PC-9 (cell line): ENCODE measurements at regions not wholly inside any gene's neighbourhood (a gene's known extent, or its start where the extent isn't known, plus 50 kb on each side); places are given as distances from the start of the nearest gene placed in this dataset.

Experiments
- BruUV-seq: library from RNA; stranded (reverse); fragments of 400-500 nt; replicated peaks from 2 replicates; lab custom pipeline; 2021; lab: Mats Ljungman, UMichigan
- CTCF ChIA-PET: fragments of 300-600 bp; sonication (Branson Sonifier 250); formaldehyde crosslinking; loops from one replicate; lab custom pipeline; 2022; ENCODE audit warnings: antibody characterized with exemption; lab: Charles Lee
- POLR2A ChIA-PET: fragments of 300-600 bp; sonication (Branson Sonifier 250); formaldehyde crosslinking; loops from one replicate; lab custom pipeline; 2022; ENCODE audit warnings: antibody characterized with exemption; ENCODE audit not compliant: unreplicated experiment; lab: Charles Lee
- DNase-seq, 2 experiments: peaks; one replicate each; pipeline versions ENCODE4 v3.0.0 to v3.0.0-alpha.2; 2015 to 2022; ENCODE audit warnings: mixed read lengths in 1 of 2
- H2AFZ ChIP-seq: fragments of 200-600 bp; sonication (generic); 2 replicates; pipeline ENCODE4 v1.8.1; 2017; ENCODE audit warnings: antibody characterized with exemption
- H3F3A ChIP-seq: fragments of 200-600 bp; sonication (generic); 2 replicates; pipeline ENCODE4 v1.8.1; 2017; ENCODE audit warnings: antibody characterized with exemption, mild to moderate bottlenecking, low read depth; ENCODE audit not compliant: insufficient read depth
- H3K27ac ChIP-seq: fragments of 200-600 bp; sonication (generic); 2 replicates; pipeline ENCODE4 v1.6.1; 2016; ENCODE audit warnings: mixed run types
- H3K27me3 ChIP-seq: fragments of 200-600 bp; sonication (generic); 2 replicates; pipeline ENCODE4 v1.6.1; 2016; ENCODE audit warnings: low read depth, mixed run types; ENCODE audit not compliant: insufficient read depth
- H3K36me3 ChIP-seq: fragments of 200-600 bp; sonication (generic); 2 replicates; pipeline ENCODE4 v1.6.1; 2016; ENCODE audit warnings: low read depth, mixed run types
- H3K4me1 ChIP-seq: fragments of 200-600 bp; sonication (generic); replicated peaks from 2 replicates; pipeline ENCODE4 v1.6.1; 2016; ENCODE audit warnings: mixed run types; ENCODE audit not compliant: insufficient read depth
- H3K4me2 ChIP-seq: fragments of 200-600 bp; sonication (generic); 2 replicates; pipeline ENCODE4 v1.6.1; 2017; ENCODE audit warnings: mixed run types
- H3K4me3 ChIP-seq: fragments of 200-600 bp; sonication (generic); 2 replicates; pipeline ENCODE4 v1.6.1; 2016; ENCODE audit warnings: mixed run types
- H3K79me2 ChIP-seq: fragments of 200-600 bp; sonication (generic); 2 replicates; pipeline ENCODE4 v1.6.1; 2017; ENCODE audit warnings: low read depth, mixed run types
- H3K9me2 ChIP-seq: fragments of 200-600 bp; sonication (generic); 2 replicates; pipeline ENCODE4 v1.8.1; 2017; ENCODE audit warnings: mild to moderate bottlenecking; ENCODE audit not compliant: insufficient read depth
- H3K9me3 ChIP-seq: fragments of 200-600 bp; sonication (generic); 2 replicates; pipeline ENCODE4 v1.8.1; 2016; ENCODE audit warnings: low read depth; ENCODE audit not compliant: insufficient read depth
- H4K20me1 ChIP-seq: fragments of 200-600 bp; sonication (generic); 2 replicates; pipeline ENCODE4 v1.8.1; 2017; ENCODE audit not compliant: insufficient read depth
- EZH2 ChIP-seq: fragments of 200-600 bp; sonication (generic); IDR thresholded peaks from 2 replicates; pipeline ENCODE4 v1.8.0; 2017; ENCODE audit warnings: antibody characterized with exemption, low read depth
- intact Hi-C: fragments of 100-400 bp; cut with micrococcal nuclease; formaldehyde crosslinking; loops from one replicate; pipeline ENCODE4 v1.10.0; 2022; ENCODE audit not compliant: unreplicated experiment
- TF ChIP-seq, protein P1 (sequence below): fragments of 200-600 bp; sonication (generic); conservative IDR thresholded peaks from 2 replicates; pipeline ENCODE4 v1.6.1; 2017; ENCODE audit warnings: mixed run types, antibody characterized with exemption, mild to moderate bottlenecking, moderate library complexity

DNA sequence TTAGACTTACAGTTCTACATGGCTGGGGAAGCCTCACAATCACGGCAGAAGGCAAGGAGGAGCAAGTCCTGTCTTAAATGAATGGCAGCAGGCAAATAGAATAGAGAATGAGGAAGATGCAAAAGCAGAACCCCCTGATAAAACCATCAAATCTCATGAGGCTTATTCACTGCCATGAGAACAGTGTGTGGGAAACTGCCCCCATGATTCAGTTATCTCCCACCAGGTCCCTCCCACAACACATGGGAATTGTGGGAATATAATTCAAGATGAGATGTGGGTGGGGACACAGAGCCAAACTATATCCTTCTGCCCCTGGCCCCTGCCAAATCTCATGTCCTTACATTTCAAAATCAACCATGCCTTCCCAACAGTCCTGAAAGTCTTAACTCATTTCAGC lies 367.1 kb downstream of the MED10 start:
- no peaks in the 10 kb centered on the region for H3K27me3 ChIP-seq
- H3K9me2 ChIP-seq: no peaks in the 10 kb centered on the region
- no peak overlapping the region for H2AFZ ChIP-seq
- H3K27ac ChIP-seq: no peak overlapping the region
- no peak overlapping the region for H3K4me2 ChIP-seq
- H3K4me3 ChIP-seq: no peak overlapping the region
- DNase-seq: no peak
- intact Hi-C loops: no loop called here
- TF ChIP-seq, protein P1, sequence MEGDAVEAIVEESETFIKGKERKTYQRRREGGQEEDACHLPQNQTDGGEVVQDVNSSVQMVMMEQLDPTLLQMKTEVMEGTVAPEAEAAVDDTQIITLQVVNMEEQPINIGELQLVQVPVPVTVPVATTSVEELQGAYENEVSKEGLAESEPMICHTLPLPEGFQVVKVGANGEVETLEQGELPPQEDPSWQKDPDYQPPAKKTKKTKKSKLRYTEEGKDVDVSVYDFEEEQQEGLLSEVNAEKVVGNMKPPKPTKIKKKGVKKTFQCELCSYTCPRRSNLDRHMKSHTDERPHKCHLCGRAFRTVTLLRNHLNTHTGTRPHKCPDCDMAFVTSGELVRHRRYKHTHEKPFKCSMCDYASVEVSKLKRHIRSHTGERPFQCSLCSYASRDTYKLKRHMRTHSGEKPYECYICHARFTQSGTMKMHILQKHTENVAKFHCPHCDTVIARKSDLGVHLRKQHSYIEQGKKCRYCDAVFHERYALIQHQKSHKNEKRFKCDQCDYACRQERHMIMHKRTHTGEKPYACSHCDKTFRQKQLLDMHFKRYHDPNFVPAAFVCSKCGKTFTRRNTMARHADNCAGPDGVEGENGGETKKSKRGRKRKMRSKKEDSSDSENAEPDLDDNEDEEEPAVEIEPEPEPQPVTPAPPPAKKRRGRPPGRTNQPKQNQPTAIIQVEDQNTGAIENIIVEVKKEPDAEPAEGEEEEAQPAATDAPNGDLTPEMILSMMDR: no peak
- no peak for TF ChIP-seq EZH2
- H3K4me1 ChIP-seq: no peaks in the 10 kb centered on the region
- H3K36me3 ChIP-seq: no peaks in the 10 kb centered on the region
- ChIA-PET POLR2A (no interaction called here), CTCF (no interaction called here)
- no peaks in the 10 kb centered on the region for H3F3A ChIP-seq
- H3K9me3 ChIP-seq: no peaks in the 10 kb centered on the region
- no TSS peak for BruUV-seq
- H3K79me2 ChIP-seq: no peaks in the 10 kb centered on the region
- 0 out of 2 replicates have a peak, but pooled peaks cover 3% of the 10 kb centered on the region for H4K20me1 ChIP-seq

DNA sequence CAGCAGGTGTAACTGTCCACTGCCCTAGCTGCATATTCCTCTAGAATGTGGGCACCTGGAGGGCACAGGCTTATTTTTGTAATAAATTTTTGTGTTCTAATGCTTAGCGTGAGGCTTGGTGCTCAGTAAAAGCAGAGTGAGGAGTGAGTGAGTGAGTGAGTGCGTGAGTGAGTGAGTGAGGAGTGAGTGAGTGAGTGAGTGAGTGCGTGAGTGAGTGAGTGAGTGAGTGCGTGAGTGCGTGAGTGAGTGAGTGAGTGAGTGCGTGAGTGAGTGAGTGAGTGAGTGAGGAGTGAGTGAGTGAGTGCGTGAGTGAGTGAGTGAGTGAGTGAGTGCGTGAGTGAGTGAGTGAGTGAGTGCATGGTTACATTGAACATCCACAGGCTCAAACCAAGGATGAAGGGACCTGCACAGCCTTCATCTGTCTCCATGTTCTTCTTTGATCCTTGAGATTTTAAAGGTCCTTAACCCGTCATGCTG lies 371.5 kb downstream of the MED10 start:
- Histone ChIP-seq H3K79me2 (no peaks in the 10 kb centered on the region), H2AFZ (no peak overlapping the region), H3K9me2 (no peaks in the 10 kb centered on the region), H3K4me1 (peaks cover 19% of the 10 kb centered on the region), H3K4me2 (no peak overlapping the region), H3K9me3 (no peaks in the 10 kb centered on the region), H3K27me3 (0 out of 2 replicates have a peak, but pooled peaks cover 6% of the 10 kb centered on the region), H3K4me3 (no peak overlapping the region), H3K27ac (no peak overlapping the region), H3F3A (peaks cover 15% of the 10 kb centered on the region; the same call in 1 of the 2 replicates), H4K20me1 (0 out of 2 replicates have a peak, but pooled peaks cover 3% of the 10 kb centered on the region), H3K36me3 (no peaks in the 10 kb centered on the region)
- intact Hi-C loops: no loop called here
- ChIA-PET CTCF (no interaction called here), POLR2A (no interaction called here)
- TF ChIP-seq EZH2: no peak
- TF ChIP-seq, protein P1: no peak
- BruUV-seq: no TSS peak
- DNase-seq: no peak

DNA sequence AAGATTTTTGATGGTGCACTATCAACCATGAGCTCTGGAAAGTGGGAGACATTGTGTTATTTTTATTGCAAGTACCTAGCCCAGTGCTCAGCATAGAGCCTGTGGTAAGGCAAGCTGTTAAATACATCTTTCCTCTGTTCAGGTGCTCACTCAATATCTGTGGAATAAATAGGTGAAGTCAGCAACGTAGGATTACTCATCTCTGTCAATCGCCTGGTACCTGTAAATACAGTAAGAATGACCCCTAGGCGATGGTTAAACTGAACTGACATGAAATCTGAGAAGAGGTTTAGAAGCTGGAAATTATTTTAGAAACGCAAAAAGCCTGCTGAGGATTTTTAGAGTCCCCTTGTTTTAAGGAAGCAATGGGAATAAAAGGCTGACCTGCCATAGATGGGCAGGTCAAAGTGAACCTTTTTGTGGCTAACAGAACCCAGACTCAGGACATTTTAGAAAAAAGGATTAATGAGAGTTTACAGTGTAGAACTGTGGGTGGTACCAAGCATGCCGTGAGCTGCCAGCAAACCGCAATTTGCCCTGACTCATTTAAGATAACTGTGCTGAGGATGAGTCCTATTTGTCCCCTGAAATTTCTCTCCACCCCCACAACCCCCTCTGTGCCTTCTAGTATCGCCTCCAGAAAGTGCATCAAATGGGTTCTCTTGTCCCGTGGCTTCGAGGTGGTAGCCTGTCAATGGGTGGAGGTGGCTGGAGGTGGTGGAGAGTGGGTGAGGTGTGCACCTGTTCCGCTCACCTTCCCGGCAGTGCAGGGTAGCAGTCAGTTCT lies 375.1 kb downstream of the MED10 start:
- Histone ChIP-seq H3F3A (peaks cover 15% of the 10 kb centered on the region; the same call in 1 of the 2 replicates), H3K27me3 (0 out of 2 replicates have a peak, but pooled peaks cover 6% of the 10 kb centered on the region), H4K20me1 (no peaks in the 10 kb centered on the region), H2AFZ (no peak overlapping the region), H3K27ac (no peak overlapping the region), H3K9me2 (no peaks in the 10 kb centered on the region), H3K36me3 (no peaks in the 10 kb centered on the region), H3K4me2 (peak overlapping the region; percentile 49), H3K4me1 (peaks cover 19% of the 10 kb centered on the region), H3K79me2 (no peaks in the 10 kb centered on the region), H3K4me3 (no peak overlapping the region), H3K9me3 (no peaks in the 10 kb centered on the region)
- CTCF ChIA-PET: no interaction called here
- POLR2A ChIA-PET: no interaction called here
- intact Hi-C loops: no loop called here
- no TSS peak for BruUV-seq
- no peak for TF ChIP-seq EZH2
- TF ChIP-seq, protein P1: no peak
- peak in 1 of 2 experiments; percentile 82 for DNase-seq
